A549 (cell line): ENCODE measurements at regions not wholly inside any gene's neighbourhood (a gene's known extent, or its start where the extent isn't known, plus 50 kb on each side); places are given as distances from the start of the nearest gene placed in this dataset.

Experiments
- CEBPB ChIP-seq, 2 experiments: fragments of >200 bp in 1 of 2; sonication (Bioruptor Twin) in 1 of 2; formaldehyde crosslinking in 1 of 2; IDR thresholded peaks; 2 replicates each; pipeline ENCODE4 v1.6.1; 2012 to 2016
- CTCF ChIP-seq: fragments of >200 bp; sonication (Bioruptor Twin); formaldehyde crosslinking; IDR thresholded peaks from 3 replicates; pipeline ENCODE4 v1.5.1; 2016
- ESRRA ChIP-seq: fragments of 150-350 bp; IDR thresholded peaks from 2 replicates; pipeline ENCODE4 v1.6.1; 2014; ENCODE audit warnings: mild to moderate bottlenecking, low read length, borderline replicate concordance
- JUN ChIP-seq, 2 experiments: fragments of >200 bp; sonication (Bioruptor Twin); formaldehyde crosslinking; IDR thresholded peaks; 2 replicates in 1 of 2; 3 replicates in 1 of 2; pipeline ENCODE4 v1.6.1; 2016 to 2017
- POLR2A ChIP-seq: IDR thresholded peaks from 2 replicates; pipeline ENCODE4 v1.6.1; 2012; ENCODE audit warnings: mild to moderate bottlenecking, low read length

GRCh38 chr16:6517020-6517720 lies 815.5 kb upstream of the RBFOX1 start:
- TF ChIP-seq ESRRA (no peak), CTCF (no peak), POLR2A (no peak), JUN (IDR thresholded peaks at IDR 0.05) (no peak), CEBPB (IDR thresholded peaks at IDR 0.05) (no peak)
